Left cardiac atrium (tissue), 4 donors: ENCODE measurements at regions not wholly inside any gene's neighbourhood (a gene's known extent, or its start where the extent isn't known, plus 50 kb on each side); places are given as distances from the start of the nearest gene placed in this dataset.
"Not testable (repeated sequence)": the region's sequence is repeated elsewhere in the genome, so short reads cannot be mapped to it uniquely, and the experiment has no call there.

ENCODE experiments used
- ATAC-seq, 2 donors: fragments of 200-7000 bp; cut with Tn5 transposase; one replicate each; pipeline ENCODE4 v1.9.1; 2020; ENCODE audit warnings: mild to moderate bottlenecking in 2 of 2, moderate library complexity in 2 of 2
- DNase-seq: peaks from one replicate; pipeline ENCODE4 v3.0.0-alpha.2; 2020
- intact Hi-C, 2 donors: fragments of 100-400 bp; cut with DNase I; formaldehyde crosslinking; loops; one replicate each; pipeline versions ENCODE4 v1.14.1 to v1.15.1; 2022 to 2023
- donor health status: DM: no; HTN: yes; CAD: no.
- donor health status: DM: no; HTN: yes; CAD: no; lungs with severe emphysema.
- donor health status: DM: yes; HTN: yes; CAD: no.
- donor health status: Dilated cardiomyopathy.

DNA sequence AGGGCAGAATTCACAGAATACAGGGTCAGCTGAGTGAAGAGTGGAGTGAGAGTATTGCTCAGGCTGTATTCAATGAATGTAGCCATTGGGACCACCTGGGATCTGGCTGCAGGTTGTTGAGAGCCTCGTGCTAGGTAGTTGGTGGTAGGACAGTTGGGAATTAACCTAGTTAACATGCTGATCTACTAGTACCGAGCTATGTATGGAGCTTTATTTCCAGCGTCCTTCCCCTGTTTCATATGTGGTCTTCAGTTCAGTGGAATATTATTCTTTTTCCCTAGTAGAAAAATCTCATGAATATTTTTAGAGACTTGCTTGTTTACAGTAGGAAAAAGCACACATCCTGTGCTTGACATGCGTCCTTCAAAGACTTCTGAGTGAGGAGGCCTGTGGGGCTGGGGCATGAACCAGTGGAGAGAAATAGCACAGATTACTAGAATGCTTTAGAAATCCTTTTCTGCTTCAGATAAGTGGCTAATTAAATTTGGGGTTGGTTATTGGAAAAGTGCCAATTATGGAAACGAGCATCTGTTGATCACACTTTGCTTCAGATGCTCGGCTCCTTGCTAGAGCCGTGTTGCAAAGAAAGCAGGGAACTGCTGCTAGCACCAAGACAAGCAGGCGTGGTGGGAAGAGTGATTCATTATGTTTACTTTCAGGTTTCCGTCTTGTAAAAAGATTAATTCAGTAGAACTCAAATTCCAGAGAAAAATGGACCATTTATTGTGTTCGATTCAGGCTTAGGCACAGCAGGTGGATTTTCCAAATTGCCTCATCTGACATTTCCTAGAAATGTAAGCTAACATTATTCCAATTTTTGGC lies 53.6 kb downstream of the ARF6 start:
- peak in 1 of 2 donors; percentile 78 for ATAC-seq
- DNase-seq = peak; percentile 31
- intact Hi-C loops = no loop called here

DNA sequence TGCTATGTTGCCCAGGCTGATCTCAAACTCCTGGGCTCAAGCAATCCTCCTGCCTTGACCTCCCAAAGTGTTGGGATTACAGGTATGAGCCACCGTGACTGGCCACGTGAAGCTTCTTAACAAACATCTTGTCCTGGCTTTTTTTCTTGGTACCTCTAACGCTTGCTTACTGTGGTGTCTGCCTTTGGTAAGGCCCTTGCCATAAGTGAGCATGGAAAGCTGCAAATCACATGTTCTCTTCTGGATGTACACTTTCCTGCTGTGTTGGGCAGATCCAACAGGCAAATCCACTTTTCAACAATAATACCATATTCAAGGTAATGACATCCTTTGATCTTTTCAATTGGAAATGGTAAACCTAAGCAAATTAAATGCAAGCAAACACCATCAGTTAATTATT lies 54.6 kb downstream of the ARF6 start:
- DNase-seq (no peak), ATAC-seq (no peak)
- intact Hi-C loops = no loop called here

DNA sequence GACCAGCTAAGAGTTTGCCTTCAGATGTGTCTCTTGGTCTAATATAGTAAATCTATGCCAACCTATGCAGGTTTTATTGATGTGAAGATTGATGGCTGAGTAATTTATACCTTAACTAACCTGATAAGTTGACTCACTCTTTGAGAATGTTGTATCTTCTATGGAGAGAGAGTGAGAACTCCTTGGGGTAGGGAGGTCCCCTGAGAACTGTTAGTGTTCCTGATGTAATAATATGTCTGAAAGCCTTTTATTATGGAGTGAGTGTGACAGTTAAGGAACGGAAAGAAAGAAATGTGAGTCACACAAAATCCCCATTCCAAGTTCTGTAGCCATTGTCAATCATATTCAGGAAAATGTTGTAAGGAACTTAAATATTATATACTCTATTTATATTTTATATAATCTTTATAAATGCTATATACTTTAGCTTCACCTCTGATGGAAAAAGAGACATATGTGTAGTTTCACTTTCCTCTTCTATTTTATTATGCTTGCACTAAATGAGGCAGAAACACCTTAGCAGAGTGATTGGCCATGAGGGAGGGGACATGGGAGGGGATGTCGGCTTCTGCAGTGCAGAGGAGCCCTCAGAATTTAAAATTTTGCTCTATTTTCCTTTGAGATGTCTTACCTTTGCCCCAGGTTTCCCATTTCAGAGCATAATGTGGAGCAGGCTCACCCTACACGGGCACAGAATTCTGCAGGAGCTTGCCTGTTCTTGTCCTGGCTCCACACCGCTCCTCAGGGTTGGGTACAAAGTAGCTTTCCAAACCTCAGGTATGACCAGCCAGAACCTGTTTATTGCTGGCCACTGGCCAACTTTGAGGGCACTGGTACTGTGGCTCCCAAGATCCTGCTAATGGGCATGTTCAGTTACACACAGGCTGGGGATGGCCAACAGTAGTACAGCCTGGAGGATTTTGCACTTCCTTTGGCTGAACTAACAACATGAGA lies 57.7 kb downstream of the ARF6 start:
- intact Hi-C loops = no loop called here
- ATAC-seq = no peak
- DNase-seq = no peak

DNA sequence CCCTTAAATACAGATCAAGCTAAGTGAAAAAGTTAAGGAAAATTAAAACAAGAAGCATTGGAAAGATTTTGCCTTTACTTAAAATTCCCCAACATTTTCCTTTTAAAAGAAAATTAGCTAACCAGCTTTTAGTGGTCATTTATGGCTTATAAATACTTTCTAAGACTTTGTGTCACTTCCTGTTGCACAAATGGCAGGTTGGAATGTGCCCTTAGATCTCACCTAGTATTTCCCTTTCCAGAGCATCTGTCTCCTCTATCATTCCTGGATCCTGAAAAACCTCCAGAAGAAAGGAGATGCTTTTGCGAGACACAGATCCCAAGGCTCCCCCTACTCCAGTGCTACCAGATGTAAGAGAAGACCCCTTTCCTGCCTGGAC lies 58.3 kb downstream of the ARF6 start:
- DNase-seq (no peak), ATAC-seq (no peak)
- intact Hi-C loops = no loop called here

DNA sequence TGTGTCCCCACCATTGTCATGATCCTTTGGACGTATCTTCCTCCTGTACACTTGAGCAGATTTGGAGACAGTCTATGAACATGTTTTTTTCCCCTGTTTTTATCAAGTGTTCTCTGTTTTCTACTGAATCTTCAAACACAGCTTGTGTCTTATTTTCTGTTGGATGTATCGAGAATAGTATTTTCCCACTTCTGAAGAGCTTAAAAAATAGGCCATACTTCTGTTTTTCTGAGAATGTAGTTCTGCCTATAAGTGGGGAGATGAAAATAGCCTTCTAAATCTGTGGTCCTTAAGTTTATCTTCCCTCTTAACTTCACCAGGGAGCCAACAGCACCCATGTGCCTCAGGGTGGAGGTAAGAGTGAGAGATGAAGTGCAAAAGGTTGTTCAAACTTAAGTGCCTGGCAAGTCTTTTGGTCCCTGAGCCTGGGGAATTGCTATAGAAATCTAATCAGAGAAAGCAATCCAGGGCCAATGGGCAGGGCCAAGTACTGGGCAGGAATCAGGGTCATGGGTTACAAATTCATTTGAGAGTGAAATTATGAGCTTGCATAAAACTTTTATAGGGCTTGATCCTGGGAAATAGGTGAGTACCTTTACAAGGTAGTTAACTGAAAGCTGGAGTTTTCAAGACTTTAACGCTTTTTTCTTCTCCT lies 58.9 kb downstream of the ARF6 start:
- DNase-seq = no peak
- intact Hi-C loops = no loop called here
- peak in 1 of 2 donors; percentile 23 for ATAC-seq

DNA sequence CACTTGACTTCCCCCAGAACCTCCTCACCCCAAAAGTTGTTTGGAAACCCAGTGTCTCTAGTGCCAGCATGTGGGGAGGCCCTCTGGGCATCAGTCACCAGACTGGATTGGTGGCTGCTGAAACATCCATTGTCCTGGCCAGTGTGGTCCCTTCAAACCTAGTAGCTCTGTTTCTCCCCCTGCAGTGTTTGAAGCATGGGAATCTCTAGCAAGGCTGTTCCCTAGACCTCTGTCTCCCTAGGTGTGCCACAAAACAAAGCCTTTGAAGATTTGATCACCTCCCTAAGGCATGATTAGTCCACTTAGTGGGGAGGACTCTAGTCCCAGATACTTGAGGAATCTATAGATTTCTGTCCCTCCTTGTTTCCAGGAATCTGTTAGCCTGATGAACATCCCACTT lies 60.3 kb downstream of the ARF6 start:
- DNase-seq (no peak), ATAC-seq (no peak)
- intact Hi-C loops = no loop called here

DNA sequence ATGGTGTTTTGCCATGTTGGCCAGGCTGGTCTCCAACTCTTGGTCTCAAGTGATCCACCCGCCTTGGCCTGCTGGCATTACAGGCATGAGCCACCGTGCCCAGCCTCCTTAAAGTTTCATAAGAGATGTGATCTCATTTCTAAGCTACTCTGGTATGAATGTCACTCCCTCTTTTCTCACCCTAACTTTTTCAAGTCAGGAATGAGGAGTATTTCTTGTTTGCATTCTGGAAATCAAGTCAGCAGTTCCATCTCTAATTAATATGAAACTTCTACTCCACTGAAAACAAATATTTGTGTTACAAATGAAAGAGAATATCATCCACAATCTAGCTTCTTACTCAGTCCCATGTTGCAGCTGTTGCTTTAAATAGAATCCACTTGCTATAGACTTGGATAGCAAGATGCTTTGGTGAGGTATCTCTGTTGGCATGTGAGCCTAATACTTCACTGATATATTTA lies 61.3 kb downstream of the ARF6 start:
- no peak for DNase-seq
- intact Hi-C loops = no loop called here
- ATAC-seq = peak in 1 of 2 donors; percentile 51

DNA sequence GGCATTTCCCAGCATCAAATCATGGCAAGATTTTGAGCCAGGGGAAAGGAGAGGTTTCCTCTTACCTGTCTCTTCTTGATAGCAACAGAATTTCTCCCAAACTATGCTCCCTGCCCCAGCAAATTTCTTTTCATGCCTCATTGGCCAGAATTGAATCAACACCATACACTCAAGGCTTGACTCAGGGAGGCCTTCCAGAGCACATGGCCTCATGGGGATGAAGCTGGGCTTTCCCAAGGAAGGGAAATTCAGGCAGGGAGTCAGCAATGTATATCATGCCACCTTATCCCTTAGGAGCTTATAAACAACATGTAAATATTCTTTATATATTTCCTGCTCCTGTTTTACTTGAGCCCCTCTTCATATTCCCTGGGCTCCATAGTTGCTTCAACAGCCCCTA lies 62.1 kb downstream of the ARF6 start:
- ATAC-seq = no peak
- intact Hi-C loops = no loop called here
- no peak for DNase-seq

DNA sequence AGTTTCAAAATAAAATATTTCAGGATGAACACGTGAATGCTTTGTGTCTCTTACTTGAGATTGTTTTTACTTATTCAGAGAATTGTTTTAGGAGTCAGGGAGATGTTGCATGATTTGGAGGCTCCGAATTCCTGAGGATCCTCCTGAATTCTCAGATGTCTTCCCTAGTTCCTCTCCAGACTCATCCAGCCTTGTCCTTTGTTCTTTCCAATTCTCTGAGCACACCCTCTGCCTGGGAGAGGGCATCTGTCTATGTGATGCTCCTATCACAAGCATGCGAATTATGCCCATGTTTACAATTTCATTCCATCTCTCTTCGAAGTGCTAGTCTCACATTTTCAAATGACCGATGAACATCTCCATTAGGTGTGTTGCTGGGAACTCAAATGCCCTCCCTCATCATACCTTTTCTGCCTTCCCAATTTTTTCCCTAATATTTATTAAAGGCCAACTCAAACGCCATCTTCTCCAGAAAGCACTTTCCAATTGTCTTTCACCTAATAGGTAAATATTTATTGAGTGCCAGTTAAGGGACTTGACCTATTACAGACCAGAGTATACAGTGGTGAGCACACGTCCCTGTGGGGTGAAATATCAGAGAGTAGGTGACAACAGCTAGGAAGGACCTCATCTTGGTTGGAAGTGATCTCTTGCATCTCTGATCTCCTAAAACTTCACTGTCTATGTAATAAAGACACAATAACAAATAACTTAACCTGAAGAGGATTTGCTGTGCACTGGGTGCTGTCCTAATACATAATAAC lies 64.4 kb downstream of the ARF6 start:
- ATAC-seq = no peak
- DNase-seq = no peak
- intact Hi-C loops = no loop called here

DNA sequence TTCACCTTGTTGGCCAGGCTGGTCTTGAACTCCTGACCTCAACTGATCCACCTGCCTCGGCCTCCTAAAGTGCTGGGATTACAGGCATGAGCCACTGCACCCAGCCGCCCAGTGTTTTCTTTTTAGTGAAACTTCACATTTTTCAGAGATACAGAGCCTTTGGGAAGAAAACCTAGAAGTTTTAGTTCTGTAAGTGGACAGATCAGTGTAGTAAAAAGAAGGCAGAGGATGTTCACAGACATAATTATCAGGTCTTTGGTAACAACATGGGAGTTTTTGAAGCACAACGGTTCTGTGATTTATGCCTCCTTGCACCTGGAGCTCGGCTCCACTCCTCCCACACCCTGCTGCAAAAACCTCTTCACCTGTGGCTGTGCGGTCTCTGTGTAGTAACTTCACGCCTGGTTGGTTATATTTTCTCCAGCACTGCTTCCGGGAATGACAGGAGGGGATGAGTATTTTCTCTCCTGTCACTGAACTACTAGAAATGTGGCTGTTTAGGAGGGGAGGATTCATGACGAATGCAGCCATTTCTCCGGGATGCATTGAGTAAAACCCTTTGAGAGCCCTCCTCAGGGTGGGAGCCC lies 67.0 kb downstream of the ARF6 start:
- DNase-seq (no peak), ATAC-seq (no peak)
- intact Hi-C loops = no loop called here

DNA sequence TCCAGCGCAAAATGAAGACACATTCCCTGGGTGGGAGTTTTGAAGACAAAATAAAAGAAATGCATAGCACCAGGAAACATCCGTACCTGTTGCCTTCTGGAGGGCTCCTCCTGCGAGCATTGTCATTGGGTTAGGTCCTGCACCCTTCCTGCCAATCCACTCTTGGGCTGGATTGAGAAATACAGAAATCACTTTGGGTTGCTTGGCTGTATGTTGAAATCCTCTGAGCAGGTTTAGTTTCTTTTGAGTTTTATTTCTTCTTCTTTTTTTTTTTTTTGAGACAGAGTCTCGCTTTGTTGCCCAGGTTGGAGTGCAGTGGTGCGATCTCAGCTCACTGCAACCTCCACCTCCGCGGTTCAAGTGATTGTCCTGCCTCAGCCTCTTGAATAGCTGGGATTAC lies 67.6 kb downstream of the ARF6 start:
- intact Hi-C loops = no loop called here
- DNase-seq = no peak
- no peak for ATAC-seq

DNA sequence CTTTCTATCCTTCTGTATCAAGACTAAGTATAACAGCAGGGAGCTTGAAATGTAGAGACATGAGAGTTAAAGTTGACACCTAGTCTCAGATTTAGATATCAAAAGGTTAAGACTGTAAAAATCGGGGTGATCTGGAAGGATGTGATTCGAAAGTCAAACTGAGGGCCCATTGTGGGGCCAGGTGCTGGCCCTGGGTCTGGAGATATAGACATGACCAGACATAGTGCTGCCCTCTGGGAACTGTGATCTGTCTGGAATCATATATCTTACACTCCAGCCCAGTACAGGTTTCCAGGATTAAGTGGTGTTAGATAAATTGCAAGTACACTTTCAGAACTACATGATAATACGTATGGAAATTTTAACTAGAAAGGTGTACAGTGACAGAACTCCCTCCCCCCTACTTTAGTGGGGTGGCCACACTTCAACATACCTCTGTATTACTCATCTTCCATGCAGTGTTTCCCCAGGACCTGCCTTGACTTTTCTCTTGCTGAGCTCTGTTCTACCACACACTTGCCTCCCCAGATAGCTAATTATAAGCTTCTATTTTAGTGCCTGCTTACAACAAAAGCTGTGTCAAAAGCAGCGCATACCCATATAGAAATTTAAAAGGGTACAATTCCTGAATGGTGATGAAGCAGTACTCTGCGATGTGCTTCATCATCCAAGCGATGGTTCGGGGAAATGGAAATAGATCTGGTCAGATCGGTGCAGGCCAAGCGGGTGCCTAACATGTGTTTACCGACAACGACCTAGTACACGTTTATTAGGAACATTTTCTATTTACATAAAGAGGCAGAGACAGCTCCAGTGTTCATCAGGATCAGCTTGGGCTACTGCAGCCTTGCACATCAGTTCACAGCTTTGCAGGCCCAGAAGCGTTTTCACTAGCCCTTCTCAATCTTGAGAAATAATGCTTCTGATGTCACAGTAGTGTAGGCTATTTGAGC lies 68.7 kb downstream of the ARF6 start:
- no peak for ATAC-seq
- intact Hi-C loops = no loop called here

DNA sequence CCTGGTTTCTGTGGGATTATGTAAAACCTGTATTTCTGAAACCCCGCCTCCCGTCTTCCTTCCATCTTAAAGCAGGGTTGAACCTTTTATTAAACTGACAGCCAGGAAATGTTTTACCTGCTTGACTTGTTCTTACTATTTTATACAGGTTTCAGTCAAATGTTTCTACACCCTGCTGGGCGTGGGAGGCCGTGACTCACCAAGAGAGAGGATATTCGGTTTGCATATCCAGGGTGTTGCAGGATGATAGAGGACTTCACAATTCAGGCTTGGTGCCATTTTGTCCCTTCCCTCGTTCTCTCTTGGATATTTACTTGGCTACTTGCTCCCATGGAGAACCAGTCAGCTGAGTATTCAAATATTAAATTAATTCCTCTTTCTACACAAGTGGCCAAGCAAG lies 69.7 kb downstream of the ARF6 start:
- ATAC-seq = peak in 1 of 2 donors; percentile 62
- no peak for DNase-seq
- intact Hi-C loops = no loop called here

More for the DNA sequence above, 68.7 kb downstream of the ARF6 start:
- no peak for DNase-seq

DNA sequence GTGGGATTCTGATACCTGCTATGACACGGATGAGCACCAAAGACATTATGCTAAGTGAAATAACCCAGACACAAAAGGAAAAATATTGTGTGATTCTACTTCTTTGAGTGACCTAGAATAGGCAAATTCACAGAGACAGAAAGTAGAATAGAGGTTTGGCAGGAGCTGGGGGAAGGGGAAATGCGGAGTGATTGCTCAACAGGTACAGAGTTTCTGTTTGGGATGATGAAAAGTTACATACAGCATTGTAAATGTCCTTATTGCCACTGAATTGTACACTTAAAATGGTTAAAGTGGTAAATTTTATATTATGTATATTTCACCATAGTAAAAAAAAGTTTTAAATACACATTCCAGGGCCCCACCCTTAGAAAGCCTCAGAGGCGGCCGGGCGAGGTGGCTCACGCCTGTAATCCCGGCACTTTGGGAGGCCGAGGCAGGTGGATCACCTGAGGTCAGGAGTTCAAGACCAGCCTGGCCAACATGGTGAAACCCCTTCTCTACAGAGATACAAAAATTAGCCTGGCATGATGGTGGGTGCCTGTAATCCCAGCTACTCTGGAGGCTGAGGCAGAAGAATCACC lies 72.3 kb downstream of the ARF6 start:
- intact Hi-C loops, ATAC-seq, DNase-seq: not testable (repeated sequence)

DNA sequence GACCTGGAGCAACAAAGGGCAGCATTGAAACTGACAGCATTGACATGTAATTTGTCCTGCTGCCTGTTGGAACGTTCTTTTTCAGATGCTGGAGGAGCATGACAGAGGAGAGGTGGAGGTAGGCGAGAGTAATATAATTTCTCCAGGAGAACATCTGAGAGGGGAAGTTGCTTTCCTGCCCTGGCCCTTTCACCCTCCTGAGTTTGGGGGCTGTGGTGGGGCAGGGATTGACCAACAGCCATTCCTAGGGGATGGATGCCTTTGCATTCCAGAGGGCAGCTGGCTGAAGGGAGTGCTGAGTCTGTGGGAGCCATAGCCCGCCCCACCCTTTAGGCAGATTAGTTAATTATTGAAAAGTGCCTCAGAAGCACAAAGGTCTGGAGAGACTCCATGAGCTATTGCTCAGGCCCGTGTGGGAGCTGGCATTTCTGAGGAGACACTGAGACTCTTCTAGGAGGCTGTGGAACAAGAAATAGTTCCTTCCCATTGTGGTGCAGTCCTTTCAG lies 73.5 kb downstream of the ARF6 start:
- DNase-seq (no peak), ATAC-seq (peak in 1 of 2 donors; percentile 38)
- intact Hi-C loops = no loop called here

DNA sequence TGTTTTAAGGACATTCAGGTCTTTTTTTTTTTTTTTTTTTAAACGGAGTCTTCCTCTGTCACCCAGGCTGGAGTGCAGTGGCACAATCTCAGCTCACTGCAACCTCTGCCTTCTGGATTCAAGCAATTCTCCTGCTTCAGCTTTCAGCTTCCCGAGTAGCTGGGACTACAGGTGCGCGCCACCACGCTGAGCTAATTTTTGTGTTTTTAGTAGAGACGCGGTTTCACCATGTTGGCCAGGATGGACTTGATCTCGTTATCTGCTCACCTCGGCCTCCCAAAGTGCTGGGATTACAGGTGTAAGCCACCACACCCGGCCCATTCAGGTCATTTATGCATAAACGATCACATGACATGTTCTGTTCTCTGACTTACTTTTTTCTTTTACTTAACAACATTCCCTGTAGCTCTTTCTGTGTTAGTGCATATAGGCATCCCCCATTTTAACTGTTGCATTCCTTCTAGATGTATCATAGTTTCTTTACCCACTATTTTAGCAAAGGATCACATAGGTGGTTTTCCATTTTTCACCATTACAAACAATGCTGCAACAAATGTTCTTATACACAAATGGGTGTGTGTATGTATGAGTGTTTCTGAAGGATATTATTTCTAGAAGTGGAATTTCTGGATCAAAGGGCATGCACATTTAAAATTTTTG lies 74.2 kb downstream of the ARF6 start:
- intact Hi-C loops = no loop called here
- no peak for DNase-seq
- ATAC-seq = no peak
